Neural progenitor cell (in vitro differentiated cells): ENCODE measurements at regions not wholly inside any gene's neighbourhood (a gene's known extent, or its start where the extent isn't known, plus 50 kb on each side); places are given as distances from the start of the nearest gene placed in this dataset.

Experiments used
- DNase-seq: peaks from one replicate; pipeline ENCODE4 v3.0.0-alpha.2; 2016; ENCODE audit warnings: low spot score
- H2AFZ ChIP-seq: fragments of 200-600 bp; sonication (generic); replicated peaks from 2 replicates; pipeline ENCODE4 v1.6.1; 2016; ENCODE audit warnings: antibody characterized with exemption
- H3F3A ChIP-seq: fragments of 200-600 bp; sonication (generic); 2 replicates; pipeline ENCODE4 v1.6.1; 2016; ENCODE audit warnings: antibody characterized with exemption, low read depth
- H3K27ac ChIP-seq: fragments of 200-600 bp; sonication (generic); 2 replicates; pipeline ENCODE4 v1.5.1; 2016; ENCODE audit warnings: mild to moderate bottlenecking
- H3K27me3 ChIP-seq: fragments of 200-600 bp; sonication (generic); 2 replicates; pipeline ENCODE4 v1.6.1; 2016; ENCODE audit warnings: mild to moderate bottlenecking, moderate library complexity
- H3K36me3 ChIP-seq: fragments of 200-600 bp; sonication (generic); 2 replicates; pipeline ENCODE4 v1.5.1; 2016
- H3K4me1 ChIP-seq: fragments of 200-600 bp; sonication (generic); 2 replicates; pipeline ENCODE4 v1.6.1; 2016; ENCODE audit warnings: mixed run types
- H3K4me2 ChIP-seq: fragments of 200-600 bp; sonication (generic); 2 replicates; pipeline ENCODE4 v1.6.1; 2016
- H3K4me3 ChIP-seq: fragments of 200-600 bp; sonication (generic); 2 replicates; pipeline ENCODE4 v1.5.1; 2016
- H3K79me2 ChIP-seq: fragments of 200-600 bp; sonication (generic); 2 replicates; pipeline ENCODE4 v1.6.1; 2016; ENCODE audit warnings: low read depth
- H3K9ac ChIP-seq: fragments of 200-600 bp; sonication (generic); 2 replicates; pipeline ENCODE4 v1.6.1; 2016
- H3K9me3 ChIP-seq: fragments of 200-600 bp; sonication (generic); 2 replicates; pipeline ENCODE4 v1.5.1; 2016; ENCODE audit warnings: low read depth
- H4K20me1 ChIP-seq: fragments of 200-600 bp; sonication (generic); 2 replicates; pipeline ENCODE4 v1.6.1; 2016; ENCODE audit warnings: low read depth
- H3K27ac Mint-ChIP-seq: 3 replicates; pipeline ENCODE4 v1.8.0; 2021; ENCODE audit warnings: mixed read lengths
- H3K27me3 Mint-ChIP-seq: 2 replicates; pipeline ENCODE4 v1.8.0; 2022; ENCODE audit warnings: low read depth, mild to moderate bottlenecking, inconsistent platforms, moderate library complexity, mixed read lengths; ENCODE audit not compliant: insufficient read depth
- H3K36me3 Mint-ChIP-seq: 3 replicates; pipeline ENCODE4 v1.8.0; 2021; ENCODE audit warnings: mixed read lengths
- H3K4me1 Mint-ChIP-seq: 3 replicates; pipeline ENCODE4 v1.8.0; 2021; ENCODE audit warnings: mixed read lengths
- H3K4me3 Mint-ChIP-seq: 3 replicates; pipeline ENCODE4 v1.8.0; 2021; ENCODE audit warnings: mild to moderate bottlenecking, moderate library complexity, mixed read lengths
- H3K9me3 Mint-ChIP-seq: 3 replicates; pipeline ENCODE4 v1.8.0; 2020; ENCODE audit warnings: mixed read lengths
- EZH2 ChIP-seq: fragments of 200-600 bp; sonication (generic); IDR thresholded peaks from 2 replicates; pipeline ENCODE4 v1.6.1; 2017; ENCODE audit warnings: antibody characterized with exemption, mild to moderate bottlenecking, moderate library complexity
- EZH2phosphoT487 ChIP-seq: fragments of 200-600 bp; sonication (generic); IDR thresholded peaks from 2 replicates; pipeline ENCODE4 v1.6.1; 2017; ENCODE audit warnings: antibody characterized with exemption
- TF ChIP-seq, protein P1 (sequence below): fragments of 200-600 bp; sonication (generic); IDR thresholded peaks from 2 replicates; pipeline ENCODE4 v1.5.1; 2017; ENCODE audit warnings: antibody characterized with exemption, mild to moderate bottlenecking

- Histone ChIP-seq H3K27me3 (no peaks in the 10 kb centered on the region), H3K27ac (no peak overlapping the region), H3K9ac (no peak overlapping the region), H3K4me1 (peaks cover 7% of the 10 kb centered on the region), H3K4me3 (no peak overlapping the region), H3K79me2 (no peaks in the 10 kb centered on the region), H3F3A (peaks cover under 1% of the 10 kb centered on the region), H3K9me3 (no peaks in the 10 kb centered on the region), H4K20me1 (no peaks in the 10 kb centered on the region), H3K36me3 (no peaks in the 10 kb centered on the region), H3K4me2 (no peak overlapping the region), H2AFZ (no peak overlapping the region)
- Mint-ChIP-seq H3K4me1 (peaks cover 3% of the 10 kb centered on the region), H3K9me3 (peaks cover 15% of the 10 kb centered on the region), H3K27ac (no peak overlapping the region), H3K4me3 (no peak overlapping the region), H3K27me3 (no peaks in the 10 kb centered on the region), H3K36me3 (no peaks in the 10 kb centered on the region)
- no peak for TF ChIP-seq EZH2phosphoT487
- no peak for TF ChIP-seq EZH2
- TF ChIP-seq, protein P1, sequence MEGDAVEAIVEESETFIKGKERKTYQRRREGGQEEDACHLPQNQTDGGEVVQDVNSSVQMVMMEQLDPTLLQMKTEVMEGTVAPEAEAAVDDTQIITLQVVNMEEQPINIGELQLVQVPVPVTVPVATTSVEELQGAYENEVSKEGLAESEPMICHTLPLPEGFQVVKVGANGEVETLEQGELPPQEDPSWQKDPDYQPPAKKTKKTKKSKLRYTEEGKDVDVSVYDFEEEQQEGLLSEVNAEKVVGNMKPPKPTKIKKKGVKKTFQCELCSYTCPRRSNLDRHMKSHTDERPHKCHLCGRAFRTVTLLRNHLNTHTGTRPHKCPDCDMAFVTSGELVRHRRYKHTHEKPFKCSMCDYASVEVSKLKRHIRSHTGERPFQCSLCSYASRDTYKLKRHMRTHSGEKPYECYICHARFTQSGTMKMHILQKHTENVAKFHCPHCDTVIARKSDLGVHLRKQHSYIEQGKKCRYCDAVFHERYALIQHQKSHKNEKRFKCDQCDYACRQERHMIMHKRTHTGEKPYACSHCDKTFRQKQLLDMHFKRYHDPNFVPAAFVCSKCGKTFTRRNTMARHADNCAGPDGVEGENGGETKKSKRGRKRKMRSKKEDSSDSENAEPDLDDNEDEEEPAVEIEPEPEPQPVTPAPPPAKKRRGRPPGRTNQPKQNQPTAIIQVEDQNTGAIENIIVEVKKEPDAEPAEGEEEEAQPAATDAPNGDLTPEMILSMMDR = no peak
- no peak for DNase-seq
Observed at GRCh38 chr2:103361712-103362111, 599.9 kb downstream of the TMEM182 start.

DNA sequence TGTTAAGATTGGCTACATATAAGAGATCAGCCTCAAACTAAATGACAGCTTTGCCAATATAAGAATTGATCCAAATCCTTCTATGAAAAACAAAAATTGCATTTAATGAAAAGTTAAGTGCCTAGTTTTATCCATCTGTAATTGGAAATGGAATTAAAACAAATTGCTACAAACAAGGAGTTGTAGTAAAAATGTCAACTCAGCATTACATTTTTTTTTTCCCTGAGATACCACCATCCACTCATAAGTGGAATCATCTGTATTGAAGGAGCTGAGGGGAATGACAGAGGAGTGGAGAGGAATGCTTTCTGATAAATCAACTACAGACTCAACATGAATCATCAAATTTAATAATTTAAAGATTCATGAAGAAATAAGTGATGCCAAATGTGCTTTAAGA lies 601.8 kb downstream of the TMEM182 start:
- Histone ChIP-seq H2AFZ (no peak overlapping the region), H4K20me1 (no peaks in the 10 kb centered on the region), H3K27me3 (no peaks in the 10 kb centered on the region), H3K79me2 (no peaks in the 10 kb centered on the region), H3K36me3 (no peaks in the 10 kb centered on the region), H3K9me3 (no peaks in the 10 kb centered on the region), H3K4me3 (no peak overlapping the region), H3K27ac (no peak overlapping the region), H3K4me1 (peaks cover 24% of the 10 kb centered on the region), H3F3A (peaks cover 8% of the 10 kb centered on the region), H3K4me2 (no peak overlapping the region), H3K9ac (no peak overlapping the region)
- no peak for DNase-seq
- Mint-ChIP-seq H3K36me3 (no peaks in the 10 kb centered on the region), H3K27ac (no peak overlapping the region), H3K9me3 (peaks cover 11% of the 10 kb centered on the region), H3K4me1 (peaks cover 3% of the 10 kb centered on the region), H3K27me3 (no peaks in the 10 kb centered on the region), H3K4me3 (no peak overlapping the region)
- TF ChIP-seq, protein P1 = no peak
- no peak for TF ChIP-seq EZH2
- TF ChIP-seq EZH2phosphoT487 = no peak

DNA sequence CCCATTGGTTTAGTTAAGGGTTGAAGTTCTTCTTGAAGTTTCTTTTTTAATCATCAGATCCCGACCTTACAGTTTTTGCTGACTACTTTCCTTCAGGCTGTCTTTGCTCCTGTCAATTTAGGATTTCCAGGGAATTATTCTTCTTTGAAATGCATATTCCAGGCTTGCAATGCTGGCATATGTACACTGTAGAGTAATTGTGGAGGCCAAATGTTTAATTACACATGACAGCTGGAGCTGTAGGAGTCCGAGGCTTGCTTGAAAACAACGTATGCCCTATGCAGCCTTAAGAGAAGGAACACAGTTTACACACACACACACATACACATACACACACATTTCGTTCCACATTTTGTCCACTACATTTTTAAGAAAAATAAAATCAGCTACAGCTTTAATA lies 602.3 kb downstream of the TMEM182 start:
- H3K27me3 Mint-ChIP-seq = no peaks in the 10 kb centered on the region
- Histone ChIP-seq H3K36me3 (no peaks in the 10 kb centered on the region), H4K20me1 (no peaks in the 10 kb centered on the region), H3K27me3 (no peaks in the 10 kb centered on the region), H2AFZ (no peak overlapping the region), H3F3A (peaks cover 8% of the 10 kb centered on the region), H3K4me1 (peaks cover 25% of the 10 kb centered on the region), H3K9ac (no peak overlapping the region), H3K27ac (no peak overlapping the region), H3K79me2 (no peaks in the 10 kb centered on the region), H3K4me2 (no peak overlapping the region), H3K4me3 (no peak overlapping the region), H3K9me3 (no peaks in the 10 kb centered on the region)
- peaks cover 3% of the 10 kb centered on the region for H3K4me1 Mint-ChIP-seq
- TF ChIP-seq, protein P1 = no peak
- TF ChIP-seq EZH2phosphoT487 (no peak), EZH2 (no peak)
- H3K27ac Mint-ChIP-seq = no peak overlapping the region
- H3K36me3 Mint-ChIP-seq = no peaks in the 10 kb centered on the region
- no peak for DNase-seq
- H3K4me3 Mint-ChIP-seq = no peak overlapping the region
- peaks cover 11% of the 10 kb centered on the region for H3K9me3 Mint-ChIP-seq

GRCh38 chr2:103365071-103365470 lies 603.2 kb downstream of the TMEM182 start:
- Mint-ChIP-seq H3K27me3 (no peaks in the 10 kb centered on the region), H3K36me3 (no peaks in the 10 kb centered on the region), H3K27ac (no peak overlapping the region), H3K4me3 (no peak overlapping the region), H3K4me1 (peaks cover 3% of the 10 kb centered on the region), H3K9me3 (peaks cover 8% of the 10 kb centered on the region)
- Histone ChIP-seq H3K27me3 (no peaks in the 10 kb centered on the region), H3K9me3 (no peaks in the 10 kb centered on the region), H3K27ac (no peak overlapping the region), H3F3A (peaks cover 8% of the 10 kb centered on the region), H3K4me2 (no peak overlapping the region), H3K36me3 (no peaks in the 10 kb centered on the region), H3K4me1 (peaks cover 25% of the 10 kb centered on the region), H3K9ac (no peak overlapping the region), H3K79me2 (no peaks in the 10 kb centered on the region), H2AFZ (no peak overlapping the region), H4K20me1 (no peaks in the 10 kb centered on the region), H3K4me3 (no peak overlapping the region)
- TF ChIP-seq EZH2phosphoT487 (no peak), EZH2 (no peak)
- TF ChIP-seq, protein P1 = no peak
- no peak for DNase-seq
